NOMO-1 treated with DMSO at 0.1 percent for 48 hours (cell line): ENCODE measurements at regions not wholly inside any gene's neighbourhood (a gene's known extent, or its start where the extent isn't known, plus 50 kb on each side); places are given as distances from the start of the nearest gene placed in this dataset.
"Not testable (repeated sequence)": the region's sequence is repeated elsewhere in the genome, so short reads cannot be mapped to it uniquely, and the experiment has no call there.

Experiments used
- DNase-seq: peaks from one replicate; lab custom pipeline; 2025; ENCODE audit not compliant: unreplicated experiment; lab: John Stamatoyannopoulos, UW

DNA sequence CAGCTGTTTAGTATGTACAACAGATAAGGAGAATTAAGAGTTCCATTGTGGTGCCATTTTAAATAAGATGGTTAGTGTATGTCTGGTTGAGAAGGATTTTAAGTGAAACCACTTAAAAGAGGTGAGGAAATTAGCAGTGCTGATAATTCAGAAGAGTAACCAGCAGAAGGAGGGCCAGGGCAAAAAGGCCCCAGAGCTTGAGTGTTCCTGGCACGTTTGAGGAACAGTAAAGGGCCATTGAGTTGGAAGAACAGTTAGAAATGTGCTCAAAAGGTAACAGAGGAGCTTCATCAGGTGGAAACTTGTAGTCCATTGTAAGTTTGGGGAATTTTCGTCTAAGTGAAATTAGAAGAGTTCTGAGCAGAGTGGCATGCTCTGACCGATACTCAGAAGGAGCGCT is 606.2 kb upstream of the ZFP42 start:
- no peak for DNase-seq

DNA sequence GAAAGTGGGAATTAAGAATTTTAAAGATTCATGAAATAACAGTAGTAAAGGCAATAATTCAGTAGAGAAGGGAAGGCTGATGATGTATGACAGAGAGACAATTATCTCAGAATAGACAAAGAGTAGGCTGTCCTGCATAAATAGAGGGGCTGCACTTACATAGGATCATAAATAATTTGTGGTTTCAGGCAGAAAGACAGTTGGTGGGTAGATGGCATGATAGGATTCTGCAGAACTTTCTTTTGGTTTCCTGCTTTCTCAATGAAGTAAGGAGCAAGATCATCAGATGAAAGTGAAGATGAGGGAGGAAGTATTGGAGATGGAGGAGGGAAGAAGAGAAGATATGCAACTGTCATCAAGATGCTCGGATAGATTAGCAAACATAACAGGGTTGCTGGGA is 604.9 kb upstream of the ZFP42 start:
- no peak for DNase-seq

DNA sequence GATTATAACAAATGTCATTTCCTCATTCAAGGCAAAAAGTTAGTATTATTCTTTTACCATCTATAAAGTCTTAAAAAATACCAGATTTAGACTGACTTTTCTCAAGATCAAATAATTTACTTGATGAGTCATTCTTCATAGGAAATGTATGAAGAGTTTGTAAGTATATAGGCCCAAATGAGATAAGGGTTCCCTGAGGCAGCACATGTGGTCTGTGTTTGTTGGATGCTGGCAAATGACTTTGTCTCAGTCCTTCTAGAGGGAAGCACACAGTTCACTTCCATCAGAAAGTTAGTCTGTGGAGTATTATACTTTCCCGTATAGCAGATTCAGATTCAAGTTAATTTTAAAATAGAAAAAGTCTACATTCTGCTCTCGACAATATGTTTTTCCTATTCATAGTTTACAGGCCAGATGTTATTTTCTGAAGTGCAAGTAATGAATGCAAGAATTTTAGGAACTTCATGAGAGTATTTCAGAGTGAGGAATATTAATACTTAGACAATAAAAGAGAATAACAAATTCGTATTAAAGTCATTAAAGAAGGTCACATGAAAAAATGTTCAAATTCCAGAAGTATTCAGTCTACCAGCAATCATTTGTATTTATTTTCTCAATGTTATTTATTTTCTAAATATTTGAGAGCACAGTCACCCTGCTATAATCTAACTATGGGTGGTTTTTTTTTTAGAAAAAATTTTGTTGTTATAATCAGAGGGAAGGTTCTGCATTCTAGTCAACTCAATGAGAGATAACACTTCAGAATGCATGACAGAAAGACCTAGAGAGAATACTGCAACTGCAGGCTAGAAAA is 601.8 kb upstream of the ZFP42 start:
- no peak for DNase-seq

DNA sequence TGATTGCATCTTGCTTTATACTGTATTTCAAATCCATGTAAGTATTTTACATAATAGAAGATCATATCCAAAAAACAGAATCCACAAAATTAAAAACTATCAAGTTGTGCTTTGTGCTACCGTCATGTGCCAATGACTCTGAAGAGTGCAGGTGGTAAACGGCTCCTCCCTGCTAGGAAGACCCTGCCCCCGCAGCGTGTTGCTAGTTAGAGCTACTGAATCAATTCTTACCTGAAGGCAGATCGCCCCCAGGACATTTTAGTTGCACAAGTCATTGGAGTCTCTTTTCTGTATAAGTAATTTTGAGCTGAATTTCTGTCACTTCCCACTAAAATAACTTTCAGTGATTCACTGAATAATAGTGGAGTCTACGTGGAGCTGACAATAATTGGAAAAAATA is 599.5 kb upstream of the ZFP42 start:
- no peak for DNase-seq

DNA sequence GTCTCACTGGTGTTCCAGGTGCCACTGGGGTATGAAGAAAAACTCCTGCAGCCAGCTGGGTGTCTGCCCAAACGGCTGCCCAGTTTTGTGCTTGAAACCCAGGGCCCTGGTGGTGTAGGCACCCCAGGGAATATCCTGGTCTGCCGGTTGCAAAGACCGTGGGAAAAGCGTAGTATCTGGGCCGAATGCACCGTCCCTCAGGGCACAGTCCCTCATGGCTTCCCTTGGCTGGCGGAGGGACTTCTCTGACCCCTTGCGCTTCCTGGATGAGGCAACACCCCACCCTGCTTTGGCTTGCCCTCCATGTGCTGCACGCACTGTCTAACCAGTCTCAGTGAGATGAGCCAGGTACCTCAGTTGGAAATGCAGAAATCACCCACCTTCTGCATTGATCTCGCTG is 587.1 kb upstream of the ZFP42 start:
- not testable (repeated sequence) for DNase-seq

DNA sequence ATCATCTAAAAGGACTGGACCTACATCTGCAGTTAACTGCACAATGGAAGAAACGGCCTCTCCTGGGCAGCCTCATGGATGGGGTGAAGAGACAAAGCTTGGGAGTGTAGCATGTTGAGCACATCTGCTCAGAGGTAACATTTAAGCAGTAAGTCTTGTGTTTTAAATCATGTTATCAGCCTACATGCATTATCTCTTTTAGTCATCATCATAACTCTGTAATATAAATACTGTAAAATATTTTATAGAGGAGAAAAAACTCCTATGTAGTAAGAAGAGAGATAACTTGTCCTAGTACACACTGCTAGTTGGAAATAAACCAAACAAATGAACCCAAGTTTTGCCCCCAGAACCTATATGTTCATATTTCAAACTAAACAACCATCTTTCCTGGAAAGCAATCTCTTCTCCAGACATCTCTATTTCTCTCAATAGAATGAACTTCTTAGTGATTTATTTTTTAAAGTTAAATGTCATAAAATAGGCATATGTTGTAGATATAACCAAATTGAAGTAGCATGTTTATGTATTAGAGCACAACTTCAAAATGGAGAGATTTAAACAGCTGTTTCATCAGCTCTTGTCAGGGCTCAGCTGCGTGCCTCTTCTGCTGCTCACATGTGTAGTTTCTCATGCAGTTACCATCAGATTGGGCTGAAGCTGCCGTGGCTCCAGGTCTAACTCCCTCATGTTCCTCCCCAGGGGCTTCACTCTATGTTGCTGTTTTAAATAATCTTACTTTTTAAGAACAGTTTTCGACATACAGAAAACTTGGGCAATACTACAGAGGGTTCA is 581.8 kb upstream of the ZFP42 start:
- no peak for DNase-seq

DNA sequence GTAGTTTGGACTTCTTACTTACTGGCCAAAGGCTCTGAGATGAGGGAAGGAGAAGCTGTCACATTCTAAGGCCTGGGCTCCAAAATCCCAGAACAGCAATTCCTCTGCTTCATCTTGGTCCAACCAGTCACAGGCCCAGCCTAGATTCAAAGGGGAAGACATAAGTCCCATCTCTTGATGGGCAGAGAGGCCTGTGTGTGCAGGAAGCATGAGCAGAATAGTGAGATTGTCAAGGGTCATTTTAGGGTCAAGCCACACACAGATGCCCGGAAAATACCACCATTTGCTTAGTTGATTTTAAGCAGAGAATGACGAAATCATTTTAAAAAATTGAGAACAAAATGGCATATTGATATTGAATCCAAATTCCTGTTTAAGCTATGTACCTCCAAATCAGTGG is 580.9 kb upstream of the ZFP42 start:
- no peak for DNase-seq

DNA sequence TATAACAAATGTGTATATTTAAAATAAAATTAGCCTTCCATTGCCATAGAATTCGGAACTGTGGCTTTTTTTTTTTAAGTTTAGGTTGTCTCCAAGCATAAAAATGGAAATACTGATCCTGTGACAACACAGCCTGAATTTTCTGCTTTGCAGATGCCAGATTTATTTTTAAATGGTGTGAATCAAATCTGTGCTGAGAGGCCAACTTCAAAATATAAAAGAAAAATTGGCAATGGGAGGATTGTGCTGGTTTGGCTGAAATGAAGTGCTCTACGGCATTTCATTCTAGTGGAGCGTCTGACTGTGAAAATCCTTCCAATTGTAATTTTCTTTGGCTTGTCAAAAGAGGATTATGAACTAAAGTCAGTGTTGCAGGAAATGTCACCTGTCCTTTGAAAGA is 580.3 kb upstream of the ZFP42 start:
- no peak for DNase-seq

DNA sequence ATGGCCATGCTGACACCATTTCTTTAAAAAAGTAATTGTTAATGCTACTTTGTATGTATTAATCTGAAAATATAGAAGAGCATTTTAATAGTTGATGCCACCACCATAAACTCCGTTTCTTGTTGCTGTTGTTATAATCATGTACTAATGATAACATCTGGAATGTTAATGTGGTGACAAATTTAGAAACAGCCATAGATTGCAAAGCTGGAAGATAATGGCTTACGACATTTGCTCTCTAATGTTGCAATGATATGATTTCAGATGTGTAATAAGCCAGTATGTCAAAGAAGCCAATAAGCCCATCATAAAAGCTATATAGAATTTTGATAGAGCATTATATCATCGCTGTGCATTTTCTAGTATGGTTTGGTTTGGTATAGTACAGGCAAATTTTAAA is 579.4 kb upstream of the ZFP42 start:
- DNase-seq: no peak

DNA sequence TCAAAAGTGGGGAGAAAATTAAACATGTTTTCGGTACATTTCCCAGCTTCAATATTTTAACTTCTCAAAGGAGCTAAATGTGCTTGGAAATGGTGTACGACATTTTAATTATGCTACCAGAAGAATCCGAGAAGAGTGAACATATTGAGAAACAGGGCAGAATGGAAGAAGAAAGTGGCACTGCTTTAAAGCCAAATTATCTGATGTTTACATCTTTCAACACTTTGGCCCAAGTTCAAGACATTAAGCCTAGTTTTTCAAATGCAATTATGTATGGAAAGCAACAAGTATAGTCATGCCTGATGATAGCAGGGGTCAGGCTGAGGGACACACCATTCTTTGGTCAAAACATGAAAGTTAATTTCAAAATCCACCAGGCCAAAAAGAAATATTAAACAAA is 577.9 kb upstream of the ZFP42 start:
- no peak for DNase-seq

DNA sequence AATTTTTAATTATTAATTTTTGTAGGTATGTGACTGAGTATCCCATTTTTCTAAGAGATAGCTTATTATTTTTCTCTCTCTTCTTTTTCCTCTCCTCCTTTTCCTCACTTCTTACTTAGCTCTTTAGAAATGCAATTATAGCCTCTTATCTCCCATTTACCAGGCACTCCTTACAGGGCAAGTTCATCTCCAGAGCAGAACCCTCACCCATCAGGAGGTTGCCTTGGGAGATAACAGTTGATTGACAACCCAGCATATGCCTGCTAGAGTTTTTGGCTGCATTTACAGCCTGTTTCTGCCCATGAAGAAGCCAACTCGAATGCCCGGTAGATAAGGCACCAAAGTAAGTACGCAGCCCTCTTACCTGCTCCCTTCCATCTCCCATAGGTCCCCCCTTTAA is 572.9 kb upstream of the ZFP42 start:
- DNase-seq: no peak

DNA sequence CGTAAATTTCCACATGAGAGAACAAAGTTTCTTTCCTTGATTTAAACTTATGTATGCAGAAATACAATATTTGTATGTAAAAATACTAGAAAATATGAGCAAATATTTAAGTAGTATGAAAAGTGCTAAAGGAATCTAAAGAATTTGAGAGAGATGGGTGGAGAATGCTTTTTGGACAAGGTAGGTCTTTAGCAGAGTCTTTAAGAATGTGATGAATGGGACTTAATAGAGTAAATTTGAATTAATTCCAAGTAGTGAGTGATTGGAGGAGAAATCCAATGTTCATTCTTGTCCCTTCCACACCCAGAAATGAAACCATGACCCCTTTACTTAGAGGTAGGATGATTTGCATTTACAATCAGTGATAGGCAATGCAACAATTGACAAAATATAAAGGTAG is 570.9 kb upstream of the ZFP42 start:
- DNase-seq: no peak

DNA sequence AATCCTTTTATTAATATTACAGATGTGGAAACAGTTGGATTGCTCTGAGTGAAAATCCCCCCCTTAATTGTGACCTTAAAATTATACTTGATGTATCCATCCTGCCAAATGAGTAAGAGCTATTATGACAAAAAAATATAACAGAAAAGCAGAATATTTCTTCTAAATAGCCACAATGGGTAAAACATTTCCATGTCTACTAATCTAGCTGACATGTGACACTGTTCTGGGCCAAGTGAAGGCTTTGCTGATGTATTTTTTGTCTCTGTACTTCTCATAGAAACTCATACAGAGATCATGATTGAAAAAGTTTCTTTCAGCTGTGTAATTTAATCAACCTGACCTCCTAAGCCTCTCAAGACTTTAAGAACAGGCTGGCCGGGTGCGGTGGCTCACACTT is 569.1 kb upstream of the ZFP42 start:
- DNase-seq: no peak

DNA sequence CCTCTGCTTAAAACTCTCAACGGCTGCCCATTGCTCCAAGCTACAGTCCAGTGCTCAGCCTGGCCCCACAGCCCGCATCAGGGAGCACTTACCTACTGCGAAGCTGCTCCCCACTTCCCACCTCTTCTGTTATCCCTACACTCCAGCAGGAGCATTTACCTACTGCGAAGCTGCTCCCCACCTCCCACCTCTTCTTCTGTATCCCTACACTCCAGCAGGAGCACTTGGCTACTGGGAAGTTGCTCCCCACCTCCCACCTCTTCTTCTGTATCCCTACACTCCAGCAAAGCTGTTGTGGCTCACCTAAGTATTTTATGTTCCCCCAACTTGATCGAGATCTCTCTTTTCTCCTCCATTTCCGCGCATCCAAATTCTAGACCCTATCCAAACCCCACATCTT is 563.3 kb upstream of the ZFP42 start:
- no peak for DNase-seq

DNA sequence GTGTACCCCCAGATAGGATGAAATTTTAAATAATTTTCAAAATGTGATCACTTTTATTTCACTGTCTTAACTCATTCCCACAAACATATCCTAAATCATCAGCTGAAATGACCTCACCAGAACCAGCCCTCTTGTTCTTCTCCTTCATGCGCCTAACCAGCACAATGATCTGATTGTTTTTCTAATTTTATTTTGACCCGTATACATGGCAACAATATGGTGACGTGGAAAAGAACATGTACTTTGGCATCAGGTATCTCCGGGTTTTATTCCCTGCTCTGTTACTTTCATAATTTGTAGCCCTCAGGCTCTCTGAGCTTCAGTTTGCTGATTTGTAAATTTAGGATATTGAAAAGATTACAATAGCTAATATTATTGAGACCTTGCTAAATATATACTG is 562.4 kb upstream of the ZFP42 start:
- no peak for DNase-seq

DNA sequence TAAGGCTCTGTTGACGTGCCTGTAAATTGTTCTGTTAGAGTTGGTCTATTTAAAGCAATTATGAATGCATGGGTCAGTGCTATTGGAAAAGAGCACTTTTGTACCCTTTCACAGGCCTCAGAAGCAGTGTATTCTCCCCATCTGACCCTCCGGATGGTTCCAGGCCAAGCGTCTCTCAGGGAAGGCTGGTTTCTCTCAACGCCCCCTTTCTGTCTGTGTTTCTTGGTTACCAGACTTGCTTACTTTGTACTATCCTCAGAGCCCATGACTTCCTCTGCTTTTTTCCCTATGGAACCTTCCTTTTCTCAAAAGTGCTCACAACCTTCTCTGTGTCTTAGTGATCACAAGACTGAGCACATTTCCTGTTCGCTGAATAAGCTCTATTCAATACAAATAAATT is 559.3 kb upstream of the ZFP42 start:
- DNase-seq: no peak

DNA sequence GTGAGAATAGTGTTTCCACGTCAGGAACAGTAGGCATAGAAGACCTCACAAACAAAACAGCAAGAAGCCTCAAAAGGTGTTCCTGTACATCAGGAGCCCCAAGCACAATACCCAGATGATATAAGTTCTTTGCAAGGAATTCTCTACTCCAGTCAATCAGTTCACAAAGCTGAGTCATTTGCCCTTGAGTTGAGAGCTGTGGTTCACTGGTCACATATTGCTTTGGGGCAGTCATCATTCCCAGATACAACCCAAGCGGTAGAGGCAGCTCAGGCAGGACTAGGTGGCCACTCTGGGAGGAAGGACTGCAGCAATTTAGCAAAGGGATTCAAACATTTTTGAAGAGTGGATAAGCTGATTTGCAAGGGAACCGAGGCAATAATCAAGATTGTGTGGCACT is 551.5 kb upstream of the ZFP42 start:
- no peak for DNase-seq

DNA sequence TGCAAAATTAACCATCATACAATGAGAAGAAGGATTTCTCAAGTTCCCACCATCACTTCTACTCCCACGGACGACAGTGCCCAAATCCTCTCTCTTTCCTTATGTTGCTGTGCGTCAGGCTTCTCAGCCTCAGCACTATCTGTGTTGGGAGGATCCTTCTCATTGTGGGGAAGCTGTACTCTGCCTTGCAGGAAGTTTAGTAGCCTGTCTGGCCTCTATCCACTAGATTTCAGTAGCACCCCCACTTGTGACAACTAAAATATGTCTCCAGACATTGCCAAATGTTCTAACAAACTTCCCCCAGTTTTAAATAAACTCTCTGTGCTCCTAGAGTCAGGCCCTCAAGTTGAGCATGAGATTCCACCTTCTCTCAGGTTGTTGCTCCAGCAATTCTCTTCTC is 545.9 kb upstream of the ZFP42 start:
- no peak for DNase-seq

DNA sequence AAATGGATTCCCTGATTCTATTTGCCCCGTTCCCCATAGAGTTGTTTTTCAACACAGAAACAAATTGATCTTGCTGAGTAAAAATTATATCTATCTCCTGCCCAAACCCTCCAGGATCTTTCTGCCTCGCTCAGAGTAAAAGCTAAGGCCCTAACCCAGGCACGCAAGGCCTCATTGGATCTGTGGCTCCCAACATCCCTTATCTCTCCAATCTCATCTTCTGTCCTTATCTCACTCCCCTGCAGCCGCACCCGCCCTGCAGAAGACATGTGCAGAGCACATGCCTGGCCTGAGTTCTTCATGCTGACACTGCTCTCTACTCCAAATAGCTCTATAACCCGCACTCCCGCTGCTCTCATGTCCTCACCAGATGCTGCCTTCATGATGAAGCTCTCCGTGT is 543.8 kb upstream of the ZFP42 start:
- DNase-seq: no peak

DNA sequence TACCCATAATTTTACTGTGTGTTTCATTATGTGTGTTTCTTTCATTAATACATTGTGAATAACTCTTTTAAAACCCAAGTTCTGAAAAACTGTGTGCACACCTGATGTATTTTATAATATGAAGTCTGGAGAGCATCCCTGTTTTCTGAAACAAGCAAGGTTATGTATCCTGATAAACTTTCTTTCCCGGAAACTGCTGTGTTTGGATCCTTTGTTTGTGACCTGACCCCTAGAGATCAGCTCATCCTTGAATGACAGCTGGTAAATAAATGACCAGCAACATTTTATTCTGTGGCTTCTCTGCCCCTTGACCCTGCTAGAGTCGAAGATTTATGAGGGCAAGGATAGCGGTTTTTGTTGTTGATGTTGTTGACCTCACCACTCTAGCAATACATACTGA is 535.6 kb upstream of the ZFP42 start:
- DNase-seq: no peak

DNA sequence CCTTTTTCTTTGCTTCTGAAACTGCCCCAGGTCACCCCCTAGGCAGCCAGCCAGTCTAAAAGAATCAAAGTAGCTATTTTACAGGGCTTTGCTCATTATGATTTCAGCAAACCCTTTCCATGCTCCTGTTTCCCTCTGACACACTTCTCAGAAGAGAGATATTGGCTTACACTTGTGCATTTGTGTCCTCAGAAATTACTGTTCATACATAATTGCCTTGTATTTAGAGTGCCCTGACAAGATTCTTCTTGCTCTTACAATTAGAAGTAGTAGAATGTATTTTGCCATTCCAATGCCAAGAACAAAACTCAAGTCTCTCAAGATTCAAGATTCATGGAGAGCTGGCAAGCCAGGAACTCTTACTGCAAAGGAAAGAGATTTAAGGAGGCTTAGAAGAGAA is 531.0 kb upstream of the ZFP42 start:
- no peak for DNase-seq

DNA sequence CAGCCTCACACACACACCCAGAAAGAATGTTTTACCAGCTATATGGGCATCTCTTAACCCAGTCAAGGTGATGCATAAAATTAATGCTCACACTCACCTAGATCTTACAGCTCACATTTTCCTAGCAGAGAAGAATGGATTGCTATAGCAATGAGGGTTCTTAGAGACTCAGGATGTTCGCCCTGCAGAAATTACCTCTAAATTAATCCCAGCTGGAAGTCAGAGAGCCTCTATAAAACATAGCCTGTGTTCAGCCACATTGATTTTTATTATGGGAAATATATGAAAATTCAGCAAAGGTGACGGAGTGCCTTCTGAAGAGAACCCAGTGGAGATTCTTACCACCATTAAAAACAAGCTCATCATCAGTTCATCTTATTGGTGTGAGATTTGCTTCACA is 528.3 kb upstream of the ZFP42 start:
- DNase-seq: no peak

DNA sequence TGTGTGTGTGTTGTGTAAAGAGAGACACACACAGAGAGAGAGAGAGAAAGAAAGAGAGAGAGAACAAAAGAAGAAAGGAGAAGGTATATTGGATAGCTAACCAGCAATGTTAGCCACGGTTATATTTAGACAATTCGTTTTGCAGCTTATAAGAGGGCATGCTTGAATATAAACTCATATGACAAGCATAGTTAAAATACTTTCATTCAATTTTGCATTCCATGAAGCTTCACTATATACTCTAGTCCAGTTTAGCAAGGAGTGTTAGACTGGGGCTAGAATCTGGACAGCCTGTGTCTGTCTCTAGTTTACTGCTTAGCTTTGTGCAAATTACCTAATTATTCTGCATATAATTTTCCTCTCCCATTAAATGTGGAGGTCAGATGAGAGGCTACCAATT is 525.9 kb upstream of the ZFP42 start:
- DNase-seq: no peak
